ENCODE measurements at regions not wholly inside any gene's neighbourhood (a gene's known extent, or its start where the extent isn't known, plus 50 kb on each side); places are given as distances from the start of the nearest gene placed in this dataset.

DNA sequence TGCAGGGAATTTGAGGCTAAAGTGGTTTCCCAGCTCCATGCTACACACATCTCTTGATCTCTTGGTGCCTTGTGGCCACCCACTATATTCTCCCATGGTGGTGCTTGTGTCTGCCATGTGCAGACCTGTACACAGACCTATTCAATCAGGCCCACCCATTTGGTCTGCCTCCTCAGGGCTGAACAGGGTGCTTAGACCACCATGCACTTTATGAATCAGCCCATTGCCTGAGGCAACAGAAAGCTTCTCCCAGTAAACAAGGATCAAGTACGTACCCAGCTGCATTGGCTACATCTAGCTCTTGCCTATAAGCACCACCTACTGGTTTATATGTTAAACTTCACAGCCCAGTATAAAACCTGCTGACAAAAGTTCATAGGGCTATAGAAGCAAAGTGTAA is 664.3 kb upstream of the EDIL3 start:
- no peak overlapping the region for H3K4me3 ChIP-seq
- no peaks in the 10 kb centered on the region for H3K4me1 ChIP-seq
- no peak overlapping the region for H3K27ac ChIP-seq
- intact Hi-C loops (cut with DNase I; ENCODE audit: low total_unique reads): no loop called here
- TF ChIP-seq, protein P1, sequence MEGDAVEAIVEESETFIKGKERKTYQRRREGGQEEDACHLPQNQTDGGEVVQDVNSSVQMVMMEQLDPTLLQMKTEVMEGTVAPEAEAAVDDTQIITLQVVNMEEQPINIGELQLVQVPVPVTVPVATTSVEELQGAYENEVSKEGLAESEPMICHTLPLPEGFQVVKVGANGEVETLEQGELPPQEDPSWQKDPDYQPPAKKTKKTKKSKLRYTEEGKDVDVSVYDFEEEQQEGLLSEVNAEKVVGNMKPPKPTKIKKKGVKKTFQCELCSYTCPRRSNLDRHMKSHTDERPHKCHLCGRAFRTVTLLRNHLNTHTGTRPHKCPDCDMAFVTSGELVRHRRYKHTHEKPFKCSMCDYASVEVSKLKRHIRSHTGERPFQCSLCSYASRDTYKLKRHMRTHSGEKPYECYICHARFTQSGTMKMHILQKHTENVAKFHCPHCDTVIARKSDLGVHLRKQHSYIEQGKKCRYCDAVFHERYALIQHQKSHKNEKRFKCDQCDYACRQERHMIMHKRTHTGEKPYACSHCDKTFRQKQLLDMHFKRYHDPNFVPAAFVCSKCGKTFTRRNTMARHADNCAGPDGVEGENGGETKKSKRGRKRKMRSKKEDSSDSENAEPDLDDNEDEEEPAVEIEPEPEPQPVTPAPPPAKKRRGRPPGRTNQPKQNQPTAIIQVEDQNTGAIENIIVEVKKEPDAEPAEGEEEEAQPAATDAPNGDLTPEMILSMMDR (IDR thresholded peaks at IDR 0.05): peak in 1 of 3 experiments; percentile 7
- no peak for TF ChIP-seq POLR2A (IDR thresholded peaks at IDR 0.05)
- WGBS, 2 donors: 19 to 29% methylated on average over 1 of the region's 1 CpG
- no peaks in the 10 kb centered on the region for H3K9me3 ChIP-seq
- peak; percentile 16 for DNase-seq
- H3K27me3 ChIP-seq: no peaks in the 10 kb centered on the region
- no peaks in the 10 kb centered on the region for H3K36me3 ChIP-seq (ENCODE audit: low read depth, missing control alignments)

DNA sequence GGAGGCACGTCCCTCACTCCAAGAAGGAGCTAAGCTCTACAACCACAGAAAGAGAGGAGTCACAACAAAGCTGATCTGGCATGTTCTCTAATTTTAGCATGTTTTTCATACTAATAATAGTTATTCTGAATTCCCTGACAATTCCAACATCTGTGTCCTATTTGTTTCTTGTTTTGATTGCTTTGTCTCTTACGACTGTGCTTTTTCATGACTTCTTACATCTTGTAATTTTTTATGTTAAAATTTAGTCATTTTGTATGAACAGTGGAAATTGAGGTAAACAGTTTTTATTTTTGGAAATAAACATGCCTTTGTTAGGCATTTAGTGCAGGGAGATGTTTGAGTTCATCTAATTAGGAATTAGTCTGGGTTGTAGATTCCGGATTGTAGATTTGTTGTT is 668.1 kb upstream of the EDIL3 start:
- Histone ChIP-seq H3K4me1 (no peaks in the 10 kb centered on the region), H3K36me3 (ENCODE audit: low read depth, missing control alignments) (no peaks in the 10 kb centered on the region), H3K4me3 (no peak overlapping the region), H3K9me3 (no peaks in the 10 kb centered on the region), H3K27me3 (no peaks in the 10 kb centered on the region), H3K27ac (no peak overlapping the region)
- intact Hi-C loops (cut with DNase I; ENCODE audit: low total_unique reads): no loop called here
- 68 to 69% methylated on average over 3 of the region's 3 CpGs for WGBS, 2 donors
- DNase-seq: no peak
- TF ChIP-seq POLR2A (IDR thresholded peaks at IDR 0.05): no peak
- TF ChIP-seq, protein P1 (IDR thresholded peaks at IDR 0.05): no peak

DNA sequence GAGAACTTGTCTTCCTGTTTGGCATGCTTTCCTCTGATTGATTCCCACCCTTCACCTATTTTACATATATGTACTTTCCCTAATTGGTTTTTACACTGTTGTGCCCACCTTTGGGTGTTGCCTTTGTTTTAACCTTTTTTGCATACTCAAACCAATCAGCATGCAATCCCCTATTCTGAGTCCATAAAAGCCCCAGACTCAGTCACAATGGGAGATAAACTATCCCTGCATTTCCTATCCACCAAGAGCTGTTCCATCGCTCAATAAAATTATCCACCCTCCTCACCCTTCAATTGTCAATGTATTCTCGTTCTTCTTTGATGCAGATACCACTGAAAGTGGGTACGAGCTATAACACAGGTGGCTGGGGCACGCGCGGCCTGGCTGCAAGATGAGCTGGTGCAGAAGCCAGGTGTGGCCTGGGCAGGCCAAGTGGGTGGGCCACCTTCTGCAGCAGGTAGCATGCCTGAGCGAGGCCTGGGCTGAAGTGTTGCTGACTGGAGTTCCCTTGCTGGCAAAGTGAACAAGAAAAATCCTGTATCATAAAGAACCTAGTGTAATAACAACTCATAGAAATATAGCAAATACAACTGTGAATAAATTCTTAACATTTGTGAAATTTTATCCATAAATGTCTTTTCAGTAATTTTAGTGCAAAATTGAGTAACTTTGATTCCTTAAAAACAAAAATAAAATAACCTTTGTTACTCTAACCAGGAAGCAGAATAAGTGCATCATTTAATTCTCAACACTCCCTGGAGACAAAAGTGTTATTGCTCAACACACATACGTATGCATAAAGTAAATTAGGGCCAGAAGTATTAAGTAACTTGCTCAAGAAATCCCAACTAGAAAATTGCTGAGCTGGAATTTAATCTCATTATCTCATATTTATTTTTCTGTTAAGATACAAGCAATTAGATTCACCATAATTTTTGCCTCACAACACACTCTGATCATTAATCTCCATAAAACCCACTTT is 685.3 kb upstream of the EDIL3 start:
- Histone ChIP-seq H3K27me3 (no peaks in the 10 kb centered on the region), H3K4me1 (no peaks in the 10 kb centered on the region), H3K27ac (no peak overlapping the region), H3K9me3 (no peaks in the 10 kb centered on the region), H3K4me3 (no peak overlapping the region), H3K36me3 (ENCODE audit: low read depth, missing control alignments) (no peaks in the 10 kb centered on the region)
- 89 to 94% methylated on average over 8 of the region's 8 CpGs for WGBS, 2 donors
- intact Hi-C loops (cut with DNase I; ENCODE audit: low total_unique reads): no loop called here
- TF ChIP-seq POLR2A (IDR thresholded peaks at IDR 0.05): no peak
- TF ChIP-seq, protein P1 (IDR thresholded peaks at IDR 0.05): no peak
- no peak for DNase-seq

DNA sequence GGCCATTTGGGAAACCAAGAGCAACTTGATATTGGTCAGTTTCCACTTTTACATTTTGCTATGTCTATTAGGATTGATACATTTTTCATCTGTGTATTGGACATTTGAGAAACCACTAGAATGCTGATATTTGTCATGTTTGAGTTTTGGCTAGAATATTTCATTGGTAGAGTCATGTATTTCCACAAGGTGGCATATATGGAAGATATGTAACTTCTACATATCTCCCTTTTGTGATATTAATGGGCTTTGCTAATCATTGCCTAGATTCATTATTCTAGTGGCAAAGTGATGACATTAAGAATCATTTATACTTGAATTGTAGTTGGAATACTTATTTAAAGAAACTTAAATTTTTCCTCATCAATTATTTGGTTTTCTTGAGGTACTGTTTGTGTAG is 692.9 kb upstream of the EDIL3 start:
- Histone ChIP-seq H3K4me3 (no peak overlapping the region), H3K27ac (no peak overlapping the region), H3K9me3 (no peaks in the 10 kb centered on the region), H3K27me3 (no peaks in the 10 kb centered on the region), H3K36me3 (ENCODE audit: low read depth, missing control alignments) (no peaks in the 10 kb centered on the region), H3K4me1 (no peaks in the 10 kb centered on the region)
- intact Hi-C loops (cut with DNase I; ENCODE audit: low total_unique reads): no loop called here
- no peak for DNase-seq
- TF ChIP-seq, protein P1 (IDR thresholded peaks at IDR 0.05): no peak
- no peak for TF ChIP-seq POLR2A (IDR thresholded peaks at IDR 0.05)

DNA sequence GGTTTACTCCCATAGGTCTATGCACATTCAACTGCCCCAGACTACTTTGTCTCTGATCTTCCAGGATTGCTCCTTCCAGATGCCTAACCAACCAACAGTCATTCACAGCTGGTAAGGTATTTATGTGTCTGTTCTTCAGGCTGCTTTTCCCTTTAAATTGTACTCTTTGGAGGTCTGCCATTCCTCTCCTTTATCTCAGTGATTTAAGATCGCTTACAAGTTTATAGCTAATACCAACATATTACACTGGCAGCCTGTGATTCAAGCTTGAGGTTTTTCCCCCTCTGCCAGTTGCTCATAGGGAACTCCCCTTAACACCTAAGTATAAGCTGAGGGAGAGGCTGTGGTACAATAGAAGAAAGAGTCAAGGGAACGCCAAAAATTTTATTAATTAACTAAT is 711.7 kb upstream of the EDIL3 start:
- intact Hi-C loops (cut with DNase I; ENCODE audit: low total_unique reads): no loop called here
- H3K27ac ChIP-seq: no peak overlapping the region
- H3K4me1 ChIP-seq: no peaks in the 10 kb centered on the region
- H3K4me3 ChIP-seq: no peak overlapping the region
- H3K9me3 ChIP-seq: no peaks in the 10 kb centered on the region
- no peak for TF ChIP-seq POLR2A (IDR thresholded peaks at IDR 0.05)
- H3K36me3 ChIP-seq (ENCODE audit: low read depth, missing control alignments): no peaks in the 10 kb centered on the region
- DNase-seq: no peak
- no peaks in the 10 kb centered on the region for H3K27me3 ChIP-seq
- WGBS, 2 donors: 72 to 80% methylated on average over 2 of the region's 2 CpGs
